ENCODE measurements at regions not wholly inside any gene's neighbourhood (a gene's known extent, or its start where the extent isn't known, plus 50 kb on each side); places are given as distances from the start of the nearest gene placed in this dataset.

- no peaks in the 10 kb centered on the region for H3K27me3 ChIP-seq (ENCODE audit: control insufficient read depth, insufficient read depth, low read length)
- no peak for TF ChIP-seq CTCF (IDR thresholded peaks at IDR 0.05; ENCODE audit: insufficient read depth, low read depth, low read length)
- no peaks in the 10 kb centered on the region for H3K36me3 ChIP-seq (ENCODE audit: control insufficient read depth, insufficient read depth, low read length)
- H3K4me3 ChIP-seq (ENCODE audit: low read depth, low read length) = no peak overlapping the region
- CTCF ChIA-PET = no interaction called here
- DNase-seq (ENCODE audit: low read depth) = no peak
- POLR2A ChIA-PET = no interaction called here
Measured at GRCh38 chr3:104108522-104108921, 1258.2 kb upstream of the ALCAM start.

- no peak for TF ChIP-seq CTCF (IDR thresholded peaks at IDR 0.05; ENCODE audit: insufficient read depth, low read depth, low read length)
- Histone ChIP-seq H3K36me3 (ENCODE audit: control insufficient read depth, insufficient read depth, low read length) (no peaks in the 10 kb centered on the region), H3K4me3 (ENCODE audit: low read depth, low read length) (no peak overlapping the region), H3K27me3 (ENCODE audit: control insufficient read depth, insufficient read depth, low read length) (no peaks in the 10 kb centered on the region)
- ChIA-PET POLR2A (no interaction called here), CTCF (no interaction called here)
- no peak for DNase-seq (ENCODE audit: low read depth)
Measured at GRCh38 chr3:104126463-104126862, 1240.2 kb upstream of the ALCAM start.

- ChIA-PET CTCF (no interaction called here), POLR2A (no interaction called here)
- Histone ChIP-seq H3K4me3 (ENCODE audit: low read depth, low read length) (no peak overlapping the region), H3K27me3 (ENCODE audit: control insufficient read depth, insufficient read depth, low read length) (no peaks in the 10 kb centered on the region), H3K36me3 (ENCODE audit: control insufficient read depth, insufficient read depth, low read length) (no peaks in the 10 kb centered on the region)
- no peak for TF ChIP-seq CTCF (IDR thresholded peaks at IDR 0.05; ENCODE audit: insufficient read depth, low read depth, low read length)
- DNase-seq (ENCODE audit: low read depth) = no peak
Measured at GRCh38 chr3:104126864-104127553, 1239.7 kb upstream of the ALCAM start.

GRCh38 chr3:104127830-104128229 is 1238.9 kb upstream of the ALCAM start:
- no peak for DNase-seq (ENCODE audit: low read depth)
- TF ChIP-seq CTCF (IDR thresholded peaks at IDR 0.05; ENCODE audit: insufficient read depth, low read depth, low read length) = no peak
- no peak overlapping the region for H3K4me3 ChIP-seq (ENCODE audit: low read depth, low read length)
- ChIA-PET CTCF (no interaction called here), POLR2A (no interaction called here)
- no peaks in the 10 kb centered on the region for H3K27me3 ChIP-seq (ENCODE audit: control insufficient read depth, insufficient read depth, low read length)
- H3K36me3 ChIP-seq (ENCODE audit: control insufficient read depth, insufficient read depth, low read length) = no peaks in the 10 kb centered on the region

- DNase-seq (ENCODE audit: low read depth) = no peak
- no peak overlapping the region for H3K4me3 ChIP-seq (ENCODE audit: low read depth, low read length)
- ChIA-PET POLR2A (no interaction called here), CTCF (no interaction called here)
- no peaks in the 10 kb centered on the region for H3K36me3 ChIP-seq (ENCODE audit: control insufficient read depth, insufficient read depth, low read length)
- TF ChIP-seq CTCF (IDR thresholded peaks at IDR 0.05; ENCODE audit: insufficient read depth, low read depth, low read length) = no peak
- H3K27me3 ChIP-seq (ENCODE audit: control insufficient read depth, insufficient read depth, low read length) = no peaks in the 10 kb centered on the region
Measured at GRCh38 chr3:104132566-104133403, 1233.9 kb upstream of the ALCAM start.

Measured in BJ (cell line).